GM12874 (cell line): ENCODE measurements at regions not wholly inside any gene's neighbourhood (a gene's known extent, or its start where the extent isn't known, plus 50 kb on each side); places are given as distances from the start of the nearest gene placed in this dataset.

Experiments
- TF ChIP-seq, protein P1 (sequence below): IDR thresholded peaks from 2 replicates; pipeline ENCODE4 v1.5.1; 2011; ENCODE audit warnings: low read depth, mild to moderate bottlenecking, control low read depth, low read length, moderate library complexity; ENCODE audit not compliant: insufficient read depth

DNA sequence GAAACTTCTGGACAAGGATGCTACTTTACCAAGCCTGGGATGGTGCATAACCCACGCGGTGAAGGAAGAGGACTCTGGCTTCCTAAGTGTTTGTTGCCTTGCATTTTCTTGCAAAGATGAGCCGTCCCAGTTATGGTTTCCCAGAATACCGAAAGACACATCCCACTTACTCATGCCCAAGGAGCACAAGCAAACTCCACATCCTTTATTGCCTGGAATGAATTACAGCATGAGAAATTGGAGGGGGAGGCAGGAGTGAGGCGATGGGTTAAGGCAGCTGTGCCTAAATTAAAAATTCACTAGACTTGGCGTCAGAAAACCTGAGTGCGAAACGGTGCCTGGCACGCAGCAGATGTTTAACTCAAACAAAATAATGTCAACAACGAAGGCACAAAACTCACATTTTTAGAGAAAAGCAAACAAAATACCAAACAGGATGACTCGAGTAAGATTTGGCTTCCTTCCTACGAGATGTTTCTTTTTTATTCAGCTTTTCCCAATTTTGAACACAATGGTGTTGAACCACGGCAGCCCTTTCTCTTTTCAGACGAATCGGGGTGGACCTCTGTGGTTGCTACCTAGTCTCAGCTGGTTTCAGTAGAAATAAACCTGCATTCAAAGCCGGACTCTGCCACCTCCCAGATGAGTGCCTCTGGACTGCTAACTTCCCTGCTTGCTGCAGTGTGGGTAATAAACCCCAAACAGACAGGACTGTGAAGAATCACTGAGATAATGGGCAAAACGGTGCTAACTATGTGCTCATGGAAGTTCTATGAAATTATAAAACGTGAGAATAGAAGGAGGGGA lies 100.3 kb upstream of the NCK2 start:
- TF ChIP-seq, protein P1, sequence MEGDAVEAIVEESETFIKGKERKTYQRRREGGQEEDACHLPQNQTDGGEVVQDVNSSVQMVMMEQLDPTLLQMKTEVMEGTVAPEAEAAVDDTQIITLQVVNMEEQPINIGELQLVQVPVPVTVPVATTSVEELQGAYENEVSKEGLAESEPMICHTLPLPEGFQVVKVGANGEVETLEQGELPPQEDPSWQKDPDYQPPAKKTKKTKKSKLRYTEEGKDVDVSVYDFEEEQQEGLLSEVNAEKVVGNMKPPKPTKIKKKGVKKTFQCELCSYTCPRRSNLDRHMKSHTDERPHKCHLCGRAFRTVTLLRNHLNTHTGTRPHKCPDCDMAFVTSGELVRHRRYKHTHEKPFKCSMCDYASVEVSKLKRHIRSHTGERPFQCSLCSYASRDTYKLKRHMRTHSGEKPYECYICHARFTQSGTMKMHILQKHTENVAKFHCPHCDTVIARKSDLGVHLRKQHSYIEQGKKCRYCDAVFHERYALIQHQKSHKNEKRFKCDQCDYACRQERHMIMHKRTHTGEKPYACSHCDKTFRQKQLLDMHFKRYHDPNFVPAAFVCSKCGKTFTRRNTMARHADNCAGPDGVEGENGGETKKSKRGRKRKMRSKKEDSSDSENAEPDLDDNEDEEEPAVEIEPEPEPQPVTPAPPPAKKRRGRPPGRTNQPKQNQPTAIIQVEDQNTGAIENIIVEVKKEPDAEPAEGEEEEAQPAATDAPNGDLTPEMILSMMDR = no peak

DNA sequence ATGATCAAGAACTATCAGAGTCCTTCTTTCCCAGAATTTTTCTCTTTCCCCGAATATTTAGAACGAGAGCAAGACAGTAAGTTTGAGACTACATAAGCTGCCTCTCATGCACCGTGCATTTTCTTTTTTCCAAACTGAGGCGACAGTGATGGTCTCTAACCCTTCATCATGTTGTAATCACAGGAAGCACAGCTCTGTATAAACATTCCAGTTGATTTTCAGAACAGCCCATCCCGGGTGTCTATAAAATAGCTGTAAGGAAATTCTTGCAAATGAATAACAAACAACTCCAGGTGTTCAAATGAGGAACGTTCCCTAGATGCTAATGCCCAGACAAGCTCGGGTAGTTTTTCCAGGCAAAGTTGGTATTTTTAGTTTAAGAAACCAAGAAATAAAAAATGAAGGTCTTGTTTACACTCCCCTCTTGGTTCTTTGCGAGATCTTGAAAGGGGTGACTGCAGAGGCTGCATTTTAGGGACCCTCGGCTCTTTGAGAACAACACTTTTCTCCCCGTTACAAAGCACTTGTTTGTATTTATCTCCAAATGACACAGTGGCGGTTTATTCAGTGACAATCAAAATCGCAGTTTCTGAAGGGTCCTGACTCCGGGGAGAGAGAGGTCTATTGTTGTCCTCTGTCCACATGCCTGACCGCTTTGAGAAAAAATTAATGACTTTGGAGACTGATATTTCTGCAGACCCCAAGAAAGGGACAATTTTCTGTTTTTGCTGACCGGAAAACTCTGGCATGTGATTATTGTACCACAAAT lies 101.1 kb upstream of the NCK2 start:
- TF ChIP-seq, protein P1 = no peak

DNA sequence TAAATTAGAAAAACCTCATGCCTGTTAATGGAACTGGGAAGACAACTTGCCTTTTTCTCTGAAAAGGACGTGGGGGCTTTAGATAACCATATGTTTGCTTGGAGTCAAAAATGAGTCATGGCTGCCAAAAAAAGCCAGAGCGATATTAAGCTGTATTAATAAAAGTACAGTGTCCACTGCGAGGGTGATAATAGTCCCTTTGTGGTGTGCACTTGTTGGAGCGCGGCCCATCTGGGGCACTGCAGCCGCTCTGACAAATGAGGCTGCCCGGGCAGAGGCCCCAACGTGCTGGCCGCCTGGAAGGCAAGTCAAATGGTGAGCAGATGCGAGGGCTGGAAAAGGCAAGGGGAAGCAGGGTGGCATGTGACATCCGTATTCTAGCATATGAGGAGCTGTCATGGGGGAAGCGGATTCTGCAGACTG lies 103.3 kb upstream of the NCK2 start:
- TF ChIP-seq, protein P1 = no peak

DNA sequence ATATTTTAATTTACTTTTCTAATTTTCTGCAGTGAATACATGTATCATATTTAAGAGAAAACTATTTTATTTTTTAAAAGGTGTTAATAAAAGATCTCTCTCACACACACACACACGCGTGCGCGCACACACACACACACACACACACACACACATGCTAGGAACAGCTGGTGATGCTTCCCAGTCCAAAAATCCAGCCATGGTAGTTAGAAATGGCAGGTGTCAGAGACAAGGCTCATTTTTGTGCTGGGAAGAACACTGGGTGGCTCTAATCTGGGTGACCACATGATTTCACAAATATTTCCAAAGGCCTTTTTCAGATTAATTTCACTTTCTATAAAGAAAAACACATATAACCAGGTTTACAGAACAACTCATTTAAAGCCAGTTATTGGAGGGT lies 104.5 kb upstream of the NCK2 start:
- TF ChIP-seq, protein P1 = no peak

DNA sequence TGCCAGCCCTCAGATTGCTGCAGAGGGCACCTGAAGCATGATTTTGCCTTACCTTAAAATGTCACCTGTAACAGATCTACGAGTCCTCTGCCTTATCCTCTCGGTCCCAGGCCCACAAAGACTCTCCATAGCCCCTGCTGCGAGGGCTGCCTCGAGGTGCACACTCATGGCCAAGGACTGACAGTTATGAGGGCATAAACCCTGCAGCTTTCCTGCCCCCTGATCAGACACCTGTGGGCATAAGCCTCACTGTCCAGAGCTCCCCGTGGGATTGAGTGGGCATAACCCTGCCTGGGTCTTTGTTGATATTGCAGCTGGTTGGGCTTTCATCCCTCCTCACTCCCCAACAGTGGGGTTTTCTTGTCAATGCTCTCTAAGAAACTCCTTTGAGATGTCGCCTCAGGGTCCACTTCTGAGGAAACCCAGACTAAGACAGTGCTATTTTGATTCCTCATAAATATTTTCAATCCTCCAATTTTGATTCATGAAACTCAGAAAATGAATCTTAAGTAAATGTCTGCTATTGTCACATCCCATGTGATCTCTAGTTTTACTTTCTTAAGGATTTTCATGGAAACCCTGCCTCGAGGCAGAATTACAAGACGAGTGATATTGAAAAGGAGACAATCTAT lies 108.5 kb upstream of the NCK2 start:
- TF ChIP-seq, protein P1 = no peak

DNA sequence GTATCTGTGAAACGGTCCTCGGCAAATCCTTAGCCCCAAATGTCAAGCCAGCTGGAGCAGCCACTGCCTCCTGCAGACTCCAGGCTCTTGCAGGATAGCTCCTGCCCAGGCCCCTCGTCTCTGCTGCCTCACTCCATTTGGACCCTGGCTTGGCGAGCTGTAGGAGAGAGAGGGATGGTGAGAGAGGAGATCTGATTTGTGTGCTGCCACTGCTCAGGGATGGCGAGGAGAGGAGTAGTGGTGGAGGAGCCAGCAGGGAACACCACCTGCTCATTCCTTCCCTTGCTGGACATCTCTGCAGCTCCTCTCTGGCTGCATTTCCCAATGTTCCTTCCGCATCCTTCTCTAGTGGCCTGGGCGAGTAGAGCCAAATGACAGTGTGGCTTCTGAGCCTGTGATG lies 109.1 kb upstream of the NCK2 start:
- TF ChIP-seq, protein P1 = no peak

DNA sequence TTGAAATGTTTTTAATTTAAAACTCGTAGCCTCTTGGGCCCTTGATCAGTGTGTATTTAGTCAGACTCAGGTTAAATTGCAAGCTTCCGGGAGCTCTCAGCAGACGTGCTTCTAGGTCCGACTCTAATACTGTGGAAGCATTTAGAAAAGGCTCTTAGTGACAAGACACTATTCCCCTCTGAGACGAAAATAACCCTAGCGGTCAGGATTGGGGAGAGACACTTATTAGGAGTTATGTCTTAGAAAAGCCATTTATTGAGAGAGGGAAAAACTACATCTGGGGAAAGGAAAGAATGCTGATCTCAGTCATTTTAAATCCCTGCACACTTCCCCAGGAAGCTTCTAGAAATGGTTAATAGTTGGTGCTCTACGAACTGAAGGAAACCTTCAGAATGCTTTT lies 110.5 kb upstream of the NCK2 start:
- TF ChIP-seq, protein P1 = no peak
